Muscle of leg (tissue), 3 donors: ENCODE measurements at regions not wholly inside any gene's neighbourhood (a gene's known extent, or its start where the extent isn't known, plus 50 kb on each side); places are given as distances from the start of the nearest gene placed in this dataset.

Experiments used
- DNase-seq: peaks from one replicate; pipeline ENCODE4 v3.0.0; 2013
- H3K27ac ChIP-seq: one replicate; pipeline ENCODE4 v1.5.1; 2013; ENCODE audit warnings: mild to moderate bottlenecking, low read length, control low read depth
- H3K27me3 ChIP-seq: one replicate; pipeline ENCODE4 v1.6.1; 2013; ENCODE audit warnings: low read length; ENCODE audit not compliant: control insufficient read depth, insufficient read depth
- H3K36me3 ChIP-seq: one replicate; pipeline ENCODE4 v1.6.1; 2013; ENCODE audit warnings: low read length; ENCODE audit not compliant: control insufficient read depth, insufficient read depth
- H3K4me1 ChIP-seq: one replicate; pipeline ENCODE4 v1.6.1; 2013; ENCODE audit warnings: low read length; ENCODE audit not compliant: control insufficient read depth, insufficient read depth
- H3K4me3 ChIP-seq: one replicate; pipeline ENCODE4 v1.5.1; 2013; ENCODE audit warnings: low read length, control low read depth
- H3K9me3 ChIP-seq: replicated peaks from 2 replicates; pipeline ENCODE4 v1.6.1; 2013; ENCODE audit warnings: low read depth, low read length; ENCODE audit not compliant: control insufficient read depth
- whole genome bisulfite sequencing: methylation state at CpG from one replicate; pipeline ENCODE4 v1.1.5; 2013; ENCODE audit warnings: missing lambda C conversion rate; ENCODE audit not compliant: insufficient coverage; 5-methylcytosine and 5-hydroxymethylcytosine counted together

DNA sequence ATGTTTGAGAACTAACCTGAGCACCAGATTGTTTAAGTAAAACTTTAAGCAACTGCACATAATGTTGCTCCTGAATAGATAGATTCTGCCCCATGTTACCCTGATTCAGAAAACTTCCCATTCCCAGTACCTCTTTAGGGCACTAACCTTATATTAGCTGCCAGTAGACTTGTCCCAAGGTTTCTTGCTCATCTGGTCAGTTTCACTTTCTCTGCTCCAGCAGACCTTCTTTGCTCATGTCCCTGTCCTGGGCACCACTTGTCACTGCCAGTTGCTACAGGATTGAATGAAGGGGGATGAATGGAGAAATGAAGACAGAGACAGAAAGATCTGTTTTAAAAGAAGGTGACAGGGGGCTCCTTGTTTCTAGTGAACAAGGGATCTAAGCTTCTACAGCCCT is 65.2 kb upstream of the UGT2B10 start:
- Histone ChIP-seq H3K36me3 (no peaks in the 10 kb centered on the region), H3K27ac (no peak overlapping the region), H3K9me3 (peaks cover 4% of the 10 kb centered on the region), H3K4me1 (no peaks in the 10 kb centered on the region), H3K4me3 (no peak overlapping the region), H3K27me3 (no peaks in the 10 kb centered on the region)
- no peak for DNase-seq

GRCh38 chr4:68751138-68751537 is 64.7 kb upstream of the UGT2B10 start:
- Histone ChIP-seq H3K27ac (no peak overlapping the region), H3K9me3 (peaks cover 4% of the 10 kb centered on the region), H3K4me1 (no peaks in the 10 kb centered on the region), H3K36me3 (no peaks in the 10 kb centered on the region), H3K4me3 (no peak overlapping the region), H3K27me3 (no peaks in the 10 kb centered on the region)
- WGBS = 20% methylated on average over 1 of the region's 4 CpGs
- no peak for DNase-seq

DNA sequence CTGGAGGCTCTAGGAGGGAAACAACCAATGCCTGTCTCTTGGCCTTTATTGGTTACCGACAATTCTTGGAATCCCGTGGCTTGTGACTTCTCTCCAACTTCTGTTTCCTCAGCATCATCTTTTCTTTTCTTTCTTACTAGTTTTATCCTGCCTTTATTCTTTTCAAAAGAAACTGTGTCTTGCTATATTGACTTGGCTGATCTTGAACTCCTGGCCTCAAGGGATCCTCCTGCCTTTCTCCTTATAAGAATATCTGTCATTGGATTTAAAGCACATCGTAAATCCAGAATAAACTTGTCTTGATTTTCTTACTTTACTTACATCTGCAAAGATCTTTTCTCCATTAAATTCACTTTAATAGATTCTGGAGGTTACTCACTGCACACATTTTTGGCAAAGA is 49.9 kb upstream of the UGT2B10 start:
- no peaks in the 10 kb centered on the region for H3K27me3 ChIP-seq
- WGBS = no CpG with 5 or more reads among the region's 3 CpGs
- no peaks in the 10 kb centered on the region for H3K36me3 ChIP-seq
- no peak overlapping the region for H3K27ac ChIP-seq
- no peaks in the 10 kb centered on the region for H3K9me3 ChIP-seq
- no peak overlapping the region for H3K4me3 ChIP-seq
- DNase-seq = peak; percentile 82
- H3K4me1 ChIP-seq = no peaks in the 10 kb centered on the region
